ENCODE measurements at regions not wholly inside any gene's neighbourhood (a gene's known extent, or its start where the extent isn't known, plus 50 kb on each side); places are given as distances from the start of the nearest gene placed in this dataset.

- TF ChIP-seq ELK4 (IDR thresholded peaks at IDR 0.05; ENCODE audit: borderline replicate concordance, low read depth, low read length) (no peak), CTCF (tag by site-specific recombination; IDR thresholded peaks at IDR 0.05) (no peak), ZBTB10 (tag by site-specific recombination; IDR thresholded peaks at IDR 0.05) (no peak), ZFP37 (tag by site-specific recombination; IDR thresholded peaks at IDR 0.05) (no peak), ZSCAN5A (tag by site-specific recombination; IDR thresholded peaks at IDR 0.05) (no peak), REST (tag by site-specific recombination; IDR thresholded peaks at IDR 0.05) (no peak), ZNF747 (tag by site-specific recombination; IDR thresholded peaks at IDR 0.05) (no peak), YY1 (tag by site-specific recombination; IDR thresholded peaks at IDR 0.05) (no peak), ZNF707 (tag by site-specific recombination; IDR thresholded peaks at IDR 0.05) (no peak)
These were observed 198.3 kb downstream of the CASP12 start for GRCh38 chr11:104699981-104700380.

Data from HEK293 (cell line).